HEK293 (cell line): ENCODE measurements at regions not wholly inside any gene's neighbourhood (a gene's known extent, or its start where the extent isn't known, plus 50 kb on each side); places are given as distances from the start of the nearest gene placed in this dataset.

Experiments used
- CTCF ChIA-PET: fragments of 350-600 bp; formaldehyde crosslinking; extraction: SDS; loops from one replicate; lab custom pipeline; 2021; ENCODE audit warnings: antibody characterized with exemption; lab: Yijun Ruan, JAX
- POLR2A ChIA-PET: fragments of 300-600 bp; formaldehyde crosslinking; extraction: SDS; loops from one replicate; lab custom pipeline; 2020; ENCODE audit warnings: antibody characterized with exemption, inconsistent platforms; lab: Yijun Ruan, JAX
- H3K27ac ChIP-seq: fragments of 200-500 bp; sonication (Bioruptor generic); 2 replicates; pipeline ENCODE4 v1.5.1; 2014; ENCODE audit warnings: low read depth, low read length, control low read depth, inconsistent platforms; ENCODE audit errors: extremely low read depth
- H3K36me3 ChIP-seq, 2 experiments: fragments of 200-500 bp in 1 of 2; sonication (Bioruptor generic) in 1 of 2; 1 replicate in 1 of 2; 2 replicates in 1 of 2; pipeline ENCODE4 v1.5.1; 2014 to 2017; ENCODE audit warnings: inconsistent platforms in 2 of 2, low read length in 2 of 2; ENCODE audit not compliant: control insufficient read depth in 2 of 2, insufficient read depth in 1 of 2
- H3K4me1 ChIP-seq: fragments of 200-500 bp; sonication (Bioruptor generic); 2 replicates; pipeline ENCODE4 v1.5.1; 2014; ENCODE audit warnings: mild to moderate bottlenecking, low read length, inconsistent platforms; ENCODE audit not compliant: control insufficient read depth, insufficient read depth
- H3K4me3 ChIP-seq: 2 replicates; pipeline ENCODE4 v1.5.1; 2011; ENCODE audit warnings: low read depth, mild to moderate bottlenecking, control low read depth, low read length, moderate library complexity
- H3K9me3 ChIP-seq: fragments of 200-500 bp; sonication (Bioruptor generic); 2 replicates; pipeline ENCODE4 v1.5.1; 2014; ENCODE audit warnings: low read depth, low read length, inconsistent platforms; ENCODE audit not compliant: control insufficient read depth, insufficient read depth
- BCL11A ChIP-seq: fragments of 450-650 bp; formaldehyde crosslinking; IDR thresholded peaks from 2 replicates; pipeline ENCODE4 v1.5.1; 2016; ENCODE audit warnings: low read depth, missing biosample characterization, missing genetic modification characterization
- IKZF3 ChIP-seq: fragments of 450-650 bp; IDR thresholded peaks from 2 replicates; pipeline ENCODE4 v1.5.0; 2018; ENCODE audit warnings: missing biosample characterization, mild to moderate bottlenecking, missing genetic modification characterization, moderate library complexity
- KLF8 ChIP-seq: fragments of 450-650 bp; formaldehyde crosslinking; IDR thresholded peaks from 2 replicates; pipeline ENCODE4 v1.5.1; 2016; ENCODE audit warnings: missing biosample characterization, missing genetic modification characterization
- SALL2 ChIP-seq: fragments of 450-650 bp; formaldehyde crosslinking; IDR thresholded peaks from 2 replicates; pipeline ENCODE4 v1.5.0; 2017; ENCODE audit warnings: missing biosample characterization, mild to moderate bottlenecking, missing genetic modification characterization, borderline replicate concordance
- SP2 ChIP-seq: fragments of 450-650 bp; formaldehyde crosslinking; IDR thresholded peaks from 2 replicates; pipeline ENCODE4 v1.5.1; 2016; ENCODE audit warnings: missing biosample characterization, missing genetic modification characterization
- TRIM28 ChIP-seq: IDR thresholded peaks from 2 replicates; pipeline ENCODE4 v1.6.1; 2011; ENCODE audit warnings: low read length, control low read depth, borderline replicate concordance
- ZBTB10 ChIP-seq: fragments of 450-650 bp; formaldehyde crosslinking; IDR thresholded peaks from 2 replicates; pipeline ENCODE4 v1.5.1; 2016; ENCODE audit warnings: missing biosample characterization, missing genetic modification characterization
- ZNF112 ChIP-seq: fragments of 450-650 bp; formaldehyde crosslinking; IDR thresholded peaks from 2 replicates; pipeline ENCODE4 v1.5.0; 2017; ENCODE audit warnings: missing biosample characterization, missing genetic modification characterization
- ZNF16 ChIP-seq: fragments of 450-650 bp; formaldehyde crosslinking; IDR thresholded peaks from 2 replicates; pipeline ENCODE4 v1.5.1; 2016; ENCODE audit warnings: low read depth, missing biosample characterization, missing genetic modification characterization
- ZNF169 ChIP-seq: fragments of 450-650 bp; formaldehyde crosslinking; IDR thresholded peaks from 2 replicates; pipeline ENCODE4 v1.5.1; 2016; ENCODE audit warnings: missing biosample characterization, missing genetic modification characterization
- ZNF174 ChIP-seq: fragments of 450-650 bp; formaldehyde crosslinking; IDR thresholded peaks from 2 replicates; pipeline ENCODE4 v1.5.0; 2017; ENCODE audit warnings: missing biosample characterization, mild to moderate bottlenecking, missing genetic modification characterization
- ZNF239 ChIP-seq: fragments of 450-650 bp; formaldehyde crosslinking; IDR thresholded peaks from 2 replicates; pipeline ENCODE4 v1.5.1; 2016; ENCODE audit warnings: missing biosample characterization, missing genetic modification characterization
- ZNF26 ChIP-seq: fragments of 450-650 bp; formaldehyde crosslinking; IDR thresholded peaks from 2 replicates; pipeline ENCODE4 v1.5.1; 2016; ENCODE audit warnings: missing biosample characterization, missing genetic modification characterization
- ZNF341 ChIP-seq: fragments of 450-650 bp; formaldehyde crosslinking; IDR thresholded peaks from 2 replicates; pipeline ENCODE4; 2016; ENCODE audit warnings: low read depth, missing biosample characterization, missing genetic modification characterization
- ZNF366 ChIP-seq: fragments of 450-650 bp; formaldehyde crosslinking; conservative IDR thresholded peaks from 2 replicates; pipeline ENCODE4 v1.5.1; 2016; ENCODE audit warnings: missing biosample characterization, missing genetic modification characterization
- ZNF560 ChIP-seq: fragments of 450-650 bp; formaldehyde crosslinking; IDR thresholded peaks from 2 replicates; pipeline ENCODE4 v1.5.1; 2017; ENCODE audit warnings: missing biosample characterization, missing genetic modification characterization, borderline replicate concordance
- ZNF624 ChIP-seq: fragments of 450-650 bp; formaldehyde crosslinking; IDR thresholded peaks from 2 replicates; pipeline ENCODE4 v1.5.1; 2017; ENCODE audit warnings: missing biosample characterization, missing genetic modification characterization
- ZNF645 ChIP-seq: fragments of 450-650 bp; formaldehyde crosslinking; IDR thresholded peaks from 2 replicates; pipeline ENCODE4; 2016; ENCODE audit warnings: missing biosample characterization, missing genetic modification characterization
- ZNF677 ChIP-seq: fragments of 450-650 bp; IDR thresholded peaks from 2 replicates; pipeline ENCODE4 v1.5.0; 2018; ENCODE audit warnings: missing biosample characterization, mild to moderate bottlenecking, missing genetic modification characterization, moderate library complexity
- ZNF830 ChIP-seq: fragments of 450-650 bp; IDR thresholded peaks from 2 replicates; pipeline ENCODE4 v1.5.0; 2018; ENCODE audit warnings: missing biosample characterization, missing genetic modification characterization, low read depth, mild to moderate bottlenecking, moderate library complexity
- ZSCAN18 ChIP-seq: fragments of 450-650 bp; formaldehyde crosslinking; IDR thresholded peaks from 2 replicates; pipeline ENCODE4 v1.5.1; 2016; ENCODE audit warnings: missing biosample characterization, missing genetic modification characterization
- ZSCAN30 ChIP-seq: fragments of 450-650 bp; IDR thresholded peaks from 2 replicates; pipeline ENCODE4 v1.5.1; 2018; ENCODE audit warnings: missing biosample characterization, mild to moderate bottlenecking, missing genetic modification characterization, moderate library complexity

- Histone ChIP-seq H3K27ac (no peak overlapping the region), H3K4me1 (no peaks in the 10 kb centered on the region), H3K9me3 (no peaks in the 10 kb centered on the region), H3K36me3 (no peaks in the 10 kb centered on the region), H3K4me3 (no peak overlapping the region)
- ChIA-PET POLR2A (no interaction called here), CTCF (interaction anchor here (0.8 kb wide), 1 partner anchor 436 kb away, joined by 4 read pairs; no protein-coding TSS in a partner anchor)
- TF ChIP-seq ZNF830: no peak
- TF ChIP-seq ZNF624 (tag by site-specific recombination): no peak
- TF ChIP-seq SP2 (tag by site-specific recombination): no peak
- peak; percentile 86 for TF ChIP-seq TRIM28
Measured at GRCh38 chr6:170096191-170096802, 194.6 kb downstream of the DLL1 start.

GRCh38 chr6:170095273-170095981 lies 195.5 kb downstream of the DLL1 start:
- ChIA-PET CTCF (no interaction called here), POLR2A (no interaction called here)
- Histone ChIP-seq H3K36me3 (no peaks in the 10 kb centered on the region), H3K4me3 (no peak overlapping the region), H3K27ac (no peak overlapping the region), H3K9me3 (no peaks in the 10 kb centered on the region), H3K4me1 (no peaks in the 10 kb centered on the region)
- TF ChIP-seq IKZF3 (no peak), ZNF112 (tag by site-specific recombination) (no peak), ZNF645 (no peak), ZNF239 (tag by site-specific recombination) (no peak), ZNF560 (tag by site-specific recombination) (no peak), ZNF830 (no peak), ZNF677 (tag by site-specific recombination) (no peak), ZNF174 (no peak), ZNF26 (tag by site-specific recombination) (no peak), ZNF341 (no peak), TRIM28 (no peak), ZBTB10 (tag by site-specific recombination) (no peak)

GRCh38 chr6:170094686-170095272 lies 196.1 kb downstream of the DLL1 start:
- Histone ChIP-seq H3K36me3 (no peaks in the 10 kb centered on the region), H3K4me3 (no peak overlapping the region), H3K27ac (no peak overlapping the region), H3K9me3 (no peaks in the 10 kb centered on the region), H3K4me1 (no peaks in the 10 kb centered on the region)
- ChIA-PET CTCF (interaction anchor here (0.6 kb wide), 2 partner anchors 82 to 125 kb away, joined by 4 read pairs; no protein-coding TSS in a partner anchor), POLR2A (no interaction called here)
- no peak for TF ChIP-seq ZNF169 (tag by site-specific recombination)
- TF ChIP-seq ZNF366 (tag by site-specific recombination): no peak
- TF ChIP-seq KLF8: no peak
- no peak for TF ChIP-seq ZNF16 (tag by site-specific recombination)
- no peak for TF ChIP-seq ZSCAN30
- TF ChIP-seq SALL2: no peak
- TF ChIP-seq BCL11A (tag by site-specific recombination): no peak
- TF ChIP-seq ZSCAN18: no peak
